ENCODE measurements at regions not wholly inside any gene's neighbourhood (a gene's known extent, or its start where the extent isn't known, plus 50 kb on each side); places are given as distances from the start of the nearest gene placed in this dataset.

- DNase-seq (ENCODE audit: low spot score in 2 of 2), result no peak
- Histone ChIP-seq H3K4me3 (no peak overlapping the region), H3K27me3 (no peaks in the 10 kb centered on the region), H3K4me1 (no peaks in the 10 kb centered on the region), H3K27ac (no peak overlapping the region), H3K36me3 (no peaks in the 10 kb centered on the region), H3K9me3 (no peaks in the 10 kb centered on the region)
- WGBS, result 51% methylated on average over 2 of the region's 2 CpGs
- TF ChIP-seq POLR2AphosphoS5 (IDR thresholded peaks at IDR 0.05) (no peak), EP300 (IDR thresholded peaks at IDR 0.05) (no peak)
These were observed 291.1 kb upstream of the SKOR2 start for GRCh38 chr18:47542551-47542950.

GRCh38 chr18:47531717-47532116 is 280.3 kb upstream of the SKOR2 start:
- Histone ChIP-seq H3K4me3 (peak overlapping the region; percentile 8), H3K9me3 (no peaks in the 10 kb centered on the region), H3K27me3 (peaks cover 26% of the 10 kb centered on the region), H3K27ac (no peak overlapping the region), H3K4me1 (peaks cover 3% of the 10 kb centered on the region), H3K36me3 (no peaks in the 10 kb centered on the region)
- no peak for TF ChIP-seq CTCF (IDR thresholded peaks at IDR 0.05)
- no peak for DNase-seq (ENCODE audit: low spot score in 2 of 2)
- under 1% methylated on average over 14 of the region's 27 CpGs for WGBS

- Histone ChIP-seq H3K27me3 (peaks cover 31% of the 10 kb centered on the region), H3K4me3 (no peak overlapping the region), H3K36me3 (no peaks in the 10 kb centered on the region), H3K27ac (no peak overlapping the region), H3K4me1 (peaks cover 3% of the 10 kb centered on the region), H3K9me3 (no peaks in the 10 kb centered on the region)
- no peak for DNase-seq (ENCODE audit: low spot score in 2 of 2)
- WGBS, result 91% methylated on average over 2 of the region's 3 CpGs
- TF ChIP-seq CTCF (IDR thresholded peaks at IDR 0.05) (no peak), POLR2A (IDR thresholded peaks at IDR 0.05) (no peak), EP300 (IDR thresholded peaks at IDR 0.05) (no peak), POLR2AphosphoS5 (IDR thresholded peaks at IDR 0.05) (no peak)
These were observed 279.2 kb upstream of the SKOR2 start for GRCh38 chr18:47530695-47531094.

- Histone ChIP-seq H3K36me3 (no peaks in the 10 kb centered on the region), H3K27me3 (peaks cover 31% of the 10 kb centered on the region), H3K27ac (no peak overlapping the region), H3K4me3 (no peak overlapping the region), H3K9me3 (no peaks in the 10 kb centered on the region), H3K4me1 (peaks cover 3% of the 10 kb centered on the region)
- 84% methylated on average over 1 of the region's 1 CpG for WGBS
- no peak for TF ChIP-seq EP300 (IDR thresholded peaks at IDR 0.05)
- no peak for TF ChIP-seq CTCF (IDR thresholded peaks at IDR 0.05)
- TF ChIP-seq POLR2AphosphoS5 (IDR thresholded peaks at IDR 0.05), result no peak
- TF ChIP-seq POLR2A (IDR thresholded peaks at IDR 0.05), result no peak
- no peak for DNase-seq (ENCODE audit: low spot score in 2 of 2)
These were observed 276.9 kb upstream of the SKOR2 start for GRCh38 chr18:47528343-47528742.

GRCh38 chr18:47526147-47526546 is 274.7 kb upstream of the SKOR2 start:
- Histone ChIP-seq H3K4me1 (no peaks in the 10 kb centered on the region), H3K36me3 (no peaks in the 10 kb centered on the region), H3K27ac (no peak overlapping the region), H3K27me3 (peaks cover 15% of the 10 kb centered on the region), H3K4me3 (no peak overlapping the region), H3K9me3 (no peaks in the 10 kb centered on the region)
- no peak for TF ChIP-seq EP300 (IDR thresholded peaks at IDR 0.05)
- no peak for TF ChIP-seq POLR2A (IDR thresholded peaks at IDR 0.05)
- TF ChIP-seq CTCF (IDR thresholded peaks at IDR 0.05), result no peak
- no peak for TF ChIP-seq POLR2AphosphoS5 (IDR thresholded peaks at IDR 0.05)
- 79% methylated on average over 5 of the region's 24 CpGs for WGBS
- no peak for DNase-seq (ENCODE audit: low spot score in 2 of 2)

GRCh38 chr18:47522359-47522758 is 270.9 kb upstream of the SKOR2 start:
- Histone ChIP-seq H3K36me3 (no peaks in the 10 kb centered on the region), H3K4me3 (no peak overlapping the region), H3K27ac (no peak overlapping the region), H3K9me3 (no peaks in the 10 kb centered on the region), H3K4me1 (no peaks in the 10 kb centered on the region), H3K27me3 (peaks cover 5% of the 10 kb centered on the region)
- DNase-seq (ENCODE audit: low spot score in 2 of 2), result no peak
- 97% methylated on average over 2 of the region's 2 CpGs for WGBS
- no peak for TF ChIP-seq POLR2AphosphoS5 (IDR thresholded peaks at IDR 0.05)
- TF ChIP-seq CTCF (IDR thresholded peaks at IDR 0.05), result no peak
- no peak for TF ChIP-seq EP300 (IDR thresholded peaks at IDR 0.05)
- TF ChIP-seq POLR2A (IDR thresholded peaks at IDR 0.05), result no peak
